Stimulated activated CD4-positive, alpha-beta T cell treated with anti-CD3 and anti-CD28 coated beads, Interleukin-12 subunit alpha, Interleukin-12 subunit beta, amount 100 ng/mL, for 48 hours (primary cell): ENCODE measurements at regions not wholly inside any gene's neighbourhood (a gene's known extent, or its start where the extent isn't known, plus 50 kb on each side); places are given as distances from the start of the nearest gene placed in this dataset.
"Not testable (repeated sequence)": the region's sequence is repeated elsewhere in the genome, so short reads cannot be mapped to it uniquely, and the experiment has no call there.

Experiments
- DNase-seq, 3 donors: peaks; one replicate each; pipeline ENCODE4 v3.0.0-alpha.2; 2020; ENCODE audit warnings: low read depth in 2 of 3, low spot score in 1 of 3

DNA sequence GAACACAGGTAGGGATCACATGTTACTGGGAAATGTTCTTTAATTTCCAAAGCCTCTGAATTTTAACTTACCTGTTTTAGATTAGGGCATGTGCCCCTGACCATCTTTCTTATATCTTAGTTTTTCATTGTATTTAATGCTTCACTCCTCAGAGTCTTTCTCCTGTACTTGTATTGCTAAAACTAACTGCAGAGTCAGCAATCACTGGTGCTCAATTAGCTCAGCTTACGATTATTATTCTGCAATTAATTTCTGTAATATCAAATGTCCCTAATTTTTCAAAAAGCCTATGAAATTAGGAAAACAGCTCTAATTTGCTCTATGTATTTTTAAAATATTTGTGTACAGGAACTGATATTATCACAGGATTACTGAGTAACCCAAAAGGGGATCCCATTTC lies 693.2 kb upstream of the SLC8A1 start:
- DNase-seq, result no peak

- DNase-seq, result no peak
Observed at GRCh38 chr2:41149054-41149453, 697.2 kb upstream of the SLC8A1 start.

DNA sequence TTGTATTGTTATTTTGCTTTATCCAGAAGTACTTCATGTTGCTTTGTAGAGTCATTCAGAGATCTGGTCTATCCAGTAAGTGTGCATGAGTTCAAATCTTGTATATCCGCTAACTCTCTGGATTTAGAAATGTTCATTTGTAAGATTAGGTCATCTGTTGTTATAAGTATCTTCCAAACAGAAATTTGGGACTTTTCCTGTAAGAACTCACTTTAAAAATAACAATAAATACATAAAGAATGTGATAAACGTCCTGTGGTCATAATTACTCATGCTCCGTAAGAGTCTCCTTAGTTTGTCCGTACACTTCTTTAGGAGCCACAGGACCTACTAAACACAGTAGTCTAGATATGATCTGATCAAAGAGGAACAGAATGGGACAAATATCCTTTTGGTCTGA lies 699.9 kb upstream of the SLC8A1 start:
- DNase-seq, result no peak

GRCh38 chr2:41152318-41152717 lies 700.4 kb upstream of the SLC8A1 start:
- DNase-seq, result no peak

DNA sequence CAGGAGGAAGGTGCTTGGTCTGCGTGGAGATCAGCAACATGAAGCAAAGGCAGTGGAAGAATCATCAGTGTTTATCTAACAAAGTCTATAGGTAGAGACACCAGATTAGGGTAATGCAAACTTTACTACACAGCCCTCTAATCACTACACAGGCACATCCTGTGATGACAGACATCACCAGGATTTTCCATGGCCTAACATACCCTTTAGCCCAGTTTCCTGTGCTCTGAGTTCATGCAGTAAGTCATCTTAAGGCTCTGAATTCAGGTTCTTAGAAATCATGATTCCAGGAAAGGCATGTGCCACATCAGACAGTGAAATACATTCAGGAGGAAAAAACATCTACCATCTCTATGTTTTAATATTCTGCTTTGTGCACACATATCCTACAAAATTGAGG lies 708.5 kb upstream of the SLC8A1 start:
- DNase-seq, result no peak

DNA sequence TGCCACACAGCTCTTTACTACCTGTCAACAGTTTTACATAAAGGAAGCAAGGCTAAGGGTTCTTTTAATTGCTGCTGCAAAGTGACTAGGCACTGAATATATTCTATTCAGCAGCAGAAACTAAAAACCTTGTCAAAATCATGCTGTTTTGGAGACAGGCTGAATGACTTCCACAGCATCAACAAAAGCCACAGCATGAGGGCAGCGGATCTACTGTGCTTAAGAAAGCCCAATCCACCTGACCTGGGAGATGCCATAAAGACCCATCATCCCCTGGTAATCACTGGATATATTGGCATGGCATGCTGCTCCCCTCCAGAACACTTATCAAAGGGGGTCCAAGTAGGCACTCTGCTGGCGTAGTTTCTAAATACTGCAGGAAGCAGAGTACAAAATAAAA lies 715.1 kb upstream of the SLC8A1 start:
- no peak for DNase-seq

GRCh38 chr2:41169744-41170143 lies 717.9 kb upstream of the SLC8A1 start:
- no peak for DNase-seq

GRCh38 chr2:41170589-41170988 lies 718.7 kb upstream of the SLC8A1 start:
- DNase-seq, result no peak

GRCh38 chr2:41180387-41180786 lies 728.5 kb upstream of the SLC8A1 start:
- DNase-seq, result no peak

GRCh38 chr2:41182961-41183360 lies 731.1 kb upstream of the SLC8A1 start:
- no peak for DNase-seq

DNA sequence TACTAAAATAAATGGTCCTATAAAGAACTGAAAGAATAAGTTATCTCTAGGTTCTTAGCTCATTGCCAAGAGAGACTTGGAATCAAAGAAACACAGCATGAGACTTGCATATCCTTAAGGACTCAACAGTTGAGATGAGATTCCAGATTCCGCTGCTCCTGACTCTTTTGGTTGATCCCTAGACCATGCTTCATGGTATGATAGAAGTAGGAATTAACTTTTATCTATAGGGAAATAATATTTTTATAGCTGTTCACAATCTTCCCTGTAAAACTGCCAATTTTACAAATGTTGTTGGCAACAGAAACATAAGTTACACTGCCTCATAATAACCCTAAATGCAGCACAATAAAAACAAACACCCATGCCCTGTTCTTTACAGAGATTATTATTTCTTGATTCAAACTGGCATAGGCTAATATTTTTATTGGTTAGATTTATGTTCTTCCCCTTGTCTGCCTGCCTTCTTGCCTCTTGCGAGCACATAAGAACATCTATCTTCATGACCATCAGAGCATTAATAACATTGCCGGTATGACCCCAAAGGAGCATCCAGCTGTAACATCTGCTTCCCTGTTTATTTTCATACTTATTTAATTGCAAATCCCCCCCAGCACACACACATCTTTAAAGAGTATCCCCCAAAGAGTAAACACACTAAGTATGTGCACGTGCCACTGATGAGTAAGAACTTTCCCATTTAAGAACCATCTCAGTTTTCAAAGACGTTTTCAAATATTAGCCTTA lies 735.7 kb upstream of the SLC8A1 start:
- no peak for DNase-seq

GRCh38 chr2:41194230-41194629 lies 742.3 kb upstream of the SLC8A1 start:
- no peak for DNase-seq

DNA sequence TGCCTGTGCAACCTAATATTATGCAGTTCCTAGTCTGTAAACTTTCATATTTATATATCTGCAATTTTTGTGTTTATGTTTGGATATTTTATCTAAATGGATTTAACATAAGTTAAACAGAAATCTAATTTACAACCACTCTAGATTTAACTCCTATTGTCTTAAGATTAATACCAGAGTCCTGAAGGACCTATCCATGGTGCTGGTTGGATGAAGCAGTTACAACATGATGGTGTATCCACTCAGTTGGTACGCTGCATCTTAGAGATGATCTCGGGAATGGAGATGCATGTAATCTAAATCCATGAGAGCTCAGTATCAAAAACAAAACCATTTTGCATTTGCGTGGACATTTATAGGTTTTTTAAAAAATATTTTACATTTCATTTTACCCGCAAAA lies 745.9 kb upstream of the SLC8A1 start:
- no peak for DNase-seq

- no peak for DNase-seq
Observed at GRCh38 chr2:41199334-41199733, 747.4 kb upstream of the SLC8A1 start.

DNA sequence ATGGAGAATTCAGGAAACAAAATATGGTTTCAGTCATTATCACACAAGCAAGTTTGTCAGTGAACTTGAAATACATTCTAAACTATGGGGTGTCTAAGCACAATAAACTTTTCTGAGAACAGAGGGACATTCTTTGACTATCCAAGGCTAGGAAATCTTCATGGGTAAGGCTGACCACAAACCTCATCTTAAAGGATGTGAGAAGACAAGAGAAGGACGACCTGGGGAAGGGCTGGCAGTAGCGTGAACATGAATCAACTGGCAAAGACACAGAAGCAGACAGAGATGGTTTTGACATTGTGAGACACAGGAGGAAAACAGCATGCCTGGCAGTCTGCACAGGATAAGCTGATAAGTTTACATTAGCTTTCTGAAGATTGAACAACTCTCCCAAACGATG lies 752.4 kb upstream of the SLC8A1 start:
- DNase-seq, result no peak

- DNase-seq, result no peak
Observed at GRCh38 chr2:41206004-41206403, 754.1 kb upstream of the SLC8A1 start.

- DNase-seq, result no peak
Observed at GRCh38 chr2:41207578-41207977, 755.7 kb upstream of the SLC8A1 start.

DNA sequence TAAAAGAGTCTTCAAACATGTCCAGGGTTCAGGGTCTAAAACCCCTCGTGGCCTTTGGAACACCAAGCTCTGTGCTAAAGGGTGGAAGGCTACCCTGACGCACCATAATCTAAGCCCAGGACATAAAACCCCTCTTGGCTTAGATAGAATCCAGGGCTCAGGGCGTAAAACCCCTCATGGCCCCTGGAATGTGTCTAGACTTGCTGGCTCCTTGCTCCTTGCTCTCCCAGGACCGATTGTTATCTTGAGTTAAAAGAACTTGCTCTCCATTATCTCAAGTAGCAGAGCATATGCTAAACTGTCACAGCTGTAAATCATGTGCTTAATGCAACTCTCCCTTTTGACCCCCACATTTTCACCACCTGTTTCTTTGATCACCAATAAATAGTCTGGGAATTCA lies 758.1 kb upstream of the SLC8A1 start:
- DNase-seq, result not testable (repeated sequence)

DNA sequence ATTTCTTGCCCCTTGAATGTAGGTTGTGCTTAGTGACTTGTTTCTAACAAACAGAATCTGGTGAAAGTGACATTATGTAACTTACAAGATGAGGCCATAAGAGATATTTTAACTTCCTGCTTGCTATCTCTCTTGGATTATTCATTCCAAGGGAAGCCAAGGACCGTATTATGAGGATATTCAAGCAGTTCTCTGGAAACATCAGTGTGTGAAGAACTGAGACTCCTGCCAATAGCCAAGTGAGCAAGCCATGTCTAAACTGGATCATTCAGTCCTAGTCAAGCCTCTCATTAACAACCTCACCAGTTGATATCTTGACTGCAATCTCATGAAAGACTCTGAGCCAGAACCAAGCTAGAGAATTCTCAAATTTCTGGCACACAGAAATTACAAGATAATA lies 765.1 kb upstream of the SLC8A1 start:
- DNase-seq, result no peak

- DNase-seq, result no peak
Observed at GRCh38 chr2:41222593-41222992, 770.7 kb upstream of the SLC8A1 start.

- no peak for DNase-seq
Observed at GRCh38 chr2:41234093-41234492, 782.2 kb upstream of the SLC8A1 start.

DNA sequence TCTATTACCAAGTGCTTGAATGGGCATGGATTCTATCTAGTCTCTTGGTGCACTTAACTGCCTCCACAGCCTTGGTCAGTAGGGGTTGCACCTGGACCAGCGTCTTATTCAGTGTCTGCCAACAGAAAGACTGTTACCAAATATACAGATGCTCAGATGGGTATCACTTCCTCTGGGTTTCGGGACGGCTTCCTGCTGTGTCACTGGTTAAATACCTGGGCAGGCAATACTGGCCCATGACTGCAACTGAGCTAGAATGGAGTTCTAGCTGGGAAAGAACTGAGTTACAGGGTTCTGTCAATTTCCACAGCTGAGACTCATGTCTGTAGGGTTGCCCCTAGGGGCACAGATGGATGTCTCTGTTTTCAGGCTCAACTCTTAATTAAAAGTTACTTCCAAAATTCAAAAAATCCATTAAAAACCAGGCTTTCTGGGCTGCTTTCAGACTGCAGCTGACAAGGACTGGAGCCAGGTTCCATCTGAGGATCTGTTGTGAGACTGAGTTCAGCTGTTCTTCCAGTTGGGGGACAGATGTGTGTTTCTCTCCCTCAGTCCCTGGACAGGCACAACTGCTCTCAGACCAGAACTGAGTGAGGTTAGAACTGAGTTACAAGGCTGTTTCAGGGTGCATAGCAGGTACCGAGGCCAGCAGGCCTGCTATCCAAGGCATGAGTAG lies 789.6 kb upstream of the SLC8A1 start:
- DNase-seq, result no peak

DNA sequence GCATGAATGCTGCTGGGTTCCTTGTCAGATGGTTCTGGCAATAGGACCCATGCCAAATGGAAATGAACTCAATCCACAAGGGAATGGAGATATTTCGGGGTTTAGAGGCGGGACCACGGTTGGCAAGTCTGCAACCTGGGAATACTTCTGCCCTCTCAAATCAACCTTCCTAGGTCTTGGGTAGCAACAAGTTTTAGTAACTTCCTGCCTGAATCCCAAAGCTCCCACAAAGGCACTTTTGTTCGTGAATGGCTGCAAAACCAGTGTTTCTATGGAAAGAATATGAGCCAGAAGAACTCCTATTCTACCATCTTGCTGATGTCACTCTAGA lies 790.1 kb upstream of the SLC8A1 start:
- no peak for DNase-seq
